SIG-M5 treated with dmso at 0.1 percent for 504 hours (cell line): ENCODE measurements at regions not wholly inside any gene's neighbourhood (a gene's known extent, or its start where the extent isn't known, plus 50 kb on each side); places are given as distances from the start of the nearest gene placed in this dataset.

Experiments used
- DNase-seq: peaks from one replicate; lab custom pipeline; 2025; ENCODE audit not compliant: unreplicated experiment; lab: John Stamatoyannopoulos, UW

- no peak for DNase-seq
Measured at GRCh38 chr4:3685081-3685645, 81.0 kb upstream of the ADRA2C start.

DNA sequence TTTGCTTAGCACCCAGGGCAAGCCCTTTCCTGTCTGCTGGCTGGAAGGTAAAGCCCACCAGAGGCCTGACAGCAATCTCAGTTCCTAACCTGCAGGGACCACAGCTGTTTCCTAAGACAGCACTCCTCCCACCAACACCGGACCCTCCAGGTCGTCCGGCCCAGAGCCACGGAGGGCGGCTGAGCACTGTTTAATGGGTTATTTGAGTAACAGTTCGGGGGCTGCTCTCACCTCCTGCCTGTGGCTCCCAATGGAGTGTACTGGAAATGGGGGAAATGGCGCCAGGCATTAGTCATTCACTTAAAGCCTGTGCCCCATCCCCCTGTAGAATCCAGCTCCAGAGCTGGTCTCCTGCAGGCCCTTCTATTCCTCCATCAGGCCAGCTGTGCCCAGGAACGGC, 81.6 kb upstream of the ADRA2C start:
- no peak for DNase-seq

DNA sequence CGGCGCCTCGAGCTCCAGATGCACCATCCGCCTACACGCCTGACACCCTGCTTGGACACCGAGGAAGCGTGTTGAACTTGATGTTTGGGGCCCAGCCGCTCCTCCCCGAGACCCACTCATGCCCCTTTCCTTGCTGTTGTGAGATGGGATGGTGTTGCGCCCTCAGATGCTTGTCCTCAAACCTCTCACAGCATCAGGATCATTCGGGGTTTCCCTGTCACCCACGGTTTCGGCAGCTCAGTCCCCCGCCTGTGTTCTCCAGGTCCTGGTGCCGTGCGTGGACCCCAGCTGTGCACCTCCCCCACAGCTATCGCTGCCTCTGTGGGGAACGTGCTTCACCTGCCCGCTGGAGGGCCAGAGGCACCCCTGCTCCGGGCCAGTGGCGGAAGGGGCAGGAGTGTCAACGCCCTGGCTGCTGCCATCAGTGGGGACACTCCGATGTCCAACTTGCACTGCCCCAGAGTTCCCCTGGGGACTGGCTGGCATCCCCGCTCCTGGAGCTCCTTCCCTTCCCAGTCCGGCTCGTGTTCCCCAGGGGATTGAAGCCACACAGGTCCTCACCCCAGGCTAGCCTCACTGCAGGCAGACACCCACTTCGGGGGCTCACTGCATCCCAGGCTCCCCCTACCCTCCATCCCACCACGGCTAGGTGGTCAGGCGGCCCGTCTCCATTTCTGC, 82.3 kb upstream of the ADRA2C start:
- DNase-seq, result no peak

GRCh38 chr4:3683077-3683743, 83.0 kb upstream of the ADRA2C start:
- DNase-seq, result no peak

- no peak for DNase-seq
Measured at GRCh38 chr4:3682236-3683076, 83.7 kb upstream of the ADRA2C start.

GRCh38 chr4:3681191-3681590, 85.0 kb upstream of the ADRA2C start:
- no peak for DNase-seq

DNA sequence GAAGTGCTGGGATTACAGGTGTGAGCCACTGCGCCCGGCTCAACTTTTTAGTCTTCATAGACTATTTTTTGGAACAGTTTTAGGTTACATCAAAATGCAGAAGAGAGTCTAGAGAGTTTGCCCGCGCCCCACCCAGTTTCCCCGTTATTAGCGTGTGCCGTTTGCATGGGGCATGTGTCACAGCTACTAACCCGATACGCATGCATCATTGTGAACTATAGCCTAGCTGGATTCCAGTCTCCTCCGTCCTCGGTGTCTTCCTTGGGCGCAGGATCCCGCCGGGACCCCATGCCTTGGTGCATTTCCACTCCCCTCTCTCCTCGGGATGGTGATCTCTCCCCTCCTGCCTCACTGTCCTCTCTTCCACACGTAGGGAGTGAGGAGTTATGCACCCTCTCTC, 85.5 kb upstream of the ADRA2C start:
- no peak for DNase-seq

DNA sequence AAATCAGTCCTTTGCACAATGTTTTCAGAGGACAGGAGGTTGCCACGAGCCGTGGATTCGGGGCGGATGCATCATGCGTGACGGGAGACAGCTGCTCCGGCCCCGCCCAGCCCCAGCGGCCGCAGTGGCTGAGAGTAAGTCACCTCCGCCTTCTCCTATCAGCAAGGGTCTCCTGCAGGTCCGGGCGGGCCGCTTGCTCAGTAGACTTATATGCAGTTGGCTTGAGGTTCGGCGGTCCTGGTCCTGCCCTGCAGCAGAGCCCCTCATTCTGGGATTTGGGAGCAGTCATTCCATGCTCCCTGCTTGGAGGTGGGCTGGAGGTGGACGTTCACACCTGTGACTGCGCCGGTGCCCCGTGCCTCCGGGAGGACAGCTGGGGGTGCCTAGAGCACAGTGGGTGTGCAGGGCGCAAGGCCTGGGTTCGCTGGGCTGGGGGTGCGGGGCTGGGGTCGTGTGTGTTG, 86.3 kb upstream of the ADRA2C start:
- DNase-seq, result no peak

- no peak for DNase-seq
Measured at GRCh38 chr4:3679071-3679825, 86.9 kb upstream of the ADRA2C start.

DNA sequence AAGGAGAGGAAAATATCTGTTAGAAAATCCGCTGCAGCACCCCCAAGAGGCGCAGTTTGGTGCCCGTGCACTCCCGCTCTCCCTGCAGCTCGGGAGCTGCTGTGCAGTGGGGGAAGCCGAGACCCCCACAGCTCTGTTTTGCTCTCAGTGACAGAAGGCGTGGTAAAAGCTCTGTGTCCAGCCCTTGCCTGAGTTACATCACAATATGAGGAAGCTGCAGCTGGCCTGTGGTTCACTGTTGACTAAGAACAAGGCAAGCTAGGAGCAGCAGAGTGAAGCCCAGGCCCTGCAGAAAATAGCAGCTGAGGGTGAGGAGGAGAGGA, 88.5 kb upstream of the ADRA2C start:
- DNase-seq, result peak; percentile 50

- no peak for DNase-seq
Measured at GRCh38 chr4:3676907-3677747, 89.1 kb upstream of the ADRA2C start.

DNA sequence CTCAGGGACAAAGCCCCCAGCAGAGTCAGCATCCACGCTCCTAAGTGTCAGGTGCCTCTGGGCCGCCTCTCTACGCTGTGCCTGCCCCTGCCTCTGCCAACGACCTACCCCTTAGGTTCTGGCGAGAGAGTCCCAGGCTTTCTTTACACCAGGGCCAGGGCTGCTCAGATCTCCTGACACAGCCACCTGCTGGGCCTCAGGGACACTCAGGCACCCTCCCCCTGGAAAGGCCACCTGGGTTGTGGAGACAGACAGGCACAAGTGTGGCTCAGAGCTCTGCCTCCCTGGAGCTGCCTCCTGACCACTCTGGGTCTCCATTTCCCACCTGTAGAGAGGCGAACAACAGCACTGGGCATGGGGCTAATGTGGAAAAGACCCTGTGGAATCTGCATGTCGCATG, 90.0 kb upstream of the ADRA2C start:
- DNase-seq, result no peak

GRCh38 chr4:3675251-3676115, 90.7 kb upstream of the ADRA2C start:
- DNase-seq, result no peak

DNA sequence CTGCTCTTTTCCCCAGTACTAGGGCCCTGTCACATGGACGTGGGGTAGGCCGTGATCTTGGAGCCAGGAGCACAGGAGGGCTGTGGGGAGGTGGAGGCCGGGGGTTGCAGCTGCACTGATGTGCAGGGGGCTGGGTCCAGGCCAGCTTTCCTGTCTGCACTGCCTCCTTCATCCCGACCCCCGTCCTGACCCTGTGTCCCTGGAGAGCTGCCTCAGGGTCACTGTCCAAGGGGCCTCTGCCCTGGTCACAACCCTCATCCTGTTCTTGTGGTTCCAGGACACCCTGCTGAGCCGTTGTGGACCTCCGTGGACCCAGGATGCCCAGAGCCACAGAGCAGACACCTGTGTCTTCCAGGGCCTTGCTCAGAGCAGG, 91.7 kb upstream of the ADRA2C start:
- no peak for DNase-seq

GRCh38 chr4:3673716-3674478, 92.3 kb upstream of the ADRA2C start:
- no peak for DNase-seq

- no peak for DNase-seq
Measured at GRCh38 chr4:3673176-3673575, 93.0 kb upstream of the ADRA2C start.

DNA sequence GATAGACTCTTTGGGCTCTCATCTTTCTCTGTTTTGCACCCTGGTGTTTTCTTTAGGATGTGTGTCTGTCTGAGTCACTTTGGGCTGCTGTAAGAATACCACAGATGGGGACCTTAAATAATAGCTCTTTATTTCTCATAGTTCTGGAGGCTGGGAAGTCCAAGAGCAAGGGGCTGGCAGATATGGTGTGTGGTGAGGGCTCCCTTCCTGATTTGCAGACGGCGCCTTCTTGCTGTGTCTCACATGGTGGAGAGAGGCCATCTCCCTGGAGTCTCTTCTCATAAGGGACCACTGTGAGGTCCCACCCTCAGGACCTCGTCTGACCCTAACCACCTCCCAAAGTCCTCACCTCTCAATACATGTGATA, 93.7 kb upstream of the ADRA2C start:
- no peak for DNase-seq

DNA sequence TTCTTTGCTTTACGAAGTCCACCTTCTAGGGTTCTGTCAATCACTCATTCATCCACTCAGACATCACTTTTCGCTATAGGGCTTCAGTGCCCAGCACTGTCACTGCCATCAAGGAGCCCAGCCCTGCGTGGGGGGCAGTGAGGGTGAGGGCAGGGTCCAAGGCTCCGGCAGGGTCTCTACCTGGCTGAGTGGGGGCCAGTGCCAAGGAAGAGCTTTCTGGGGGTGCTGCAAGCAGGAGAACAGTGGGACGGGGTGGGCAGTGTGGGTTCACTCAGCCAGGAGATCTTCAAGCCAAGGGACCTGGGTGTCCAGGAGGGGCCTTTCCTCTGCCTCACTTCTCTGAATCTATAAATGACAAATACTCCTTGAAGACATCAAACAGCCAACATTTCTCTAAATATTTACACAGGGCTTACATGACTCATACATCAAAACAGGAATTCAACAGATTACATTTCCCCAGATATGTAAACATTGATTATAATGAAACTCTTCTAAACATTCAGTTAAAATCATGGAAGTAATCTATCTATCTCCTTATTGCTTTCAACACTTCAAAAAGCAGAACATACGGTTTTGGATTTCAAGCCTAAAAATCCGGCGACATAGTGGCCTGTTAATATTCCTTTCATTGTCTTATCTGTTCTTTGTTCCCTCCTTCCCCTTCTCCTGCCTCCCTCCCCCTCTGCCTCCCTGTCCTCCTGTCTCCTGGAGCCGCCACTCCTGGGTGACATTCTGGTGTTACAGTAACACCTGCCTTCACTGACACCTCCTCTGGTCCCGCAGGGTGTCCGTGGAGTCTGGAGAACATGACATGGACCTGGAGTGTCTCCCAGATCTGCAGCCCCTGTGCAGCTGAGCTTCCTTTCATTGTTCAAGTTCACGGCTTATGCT, 94.4 kb upstream of the ADRA2C start:
- no peak for DNase-seq
